ENCODE measurements at regions not wholly inside any gene's neighbourhood (a gene's known extent, or its start where the extent isn't known, plus 50 kb on each side); places are given as distances from the start of the nearest gene placed in this dataset.

- TF ChIP-seq CEBPB (IDR thresholded peaks at IDR 0.05), result no peak; the same call in 1 of the 2 replicates
- TF ChIP-seq RAD21 (IDR thresholded peaks at IDR 0.05; ENCODE audit: low read depth), result no peak
- TF ChIP-seq FOXM1 (IDR thresholded peaks at IDR 0.05; ENCODE audit: borderline replicate concordance, low read depth), result no peak
- no peak for TF ChIP-seq EP300 (IDR thresholded peaks at IDR 0.05; ENCODE audit: borderline replicate concordance)
- no peak for TF ChIP-seq TEAD4 (IDR thresholded peaks at IDR 0.05)
- TF ChIP-seq, protein P1, sequence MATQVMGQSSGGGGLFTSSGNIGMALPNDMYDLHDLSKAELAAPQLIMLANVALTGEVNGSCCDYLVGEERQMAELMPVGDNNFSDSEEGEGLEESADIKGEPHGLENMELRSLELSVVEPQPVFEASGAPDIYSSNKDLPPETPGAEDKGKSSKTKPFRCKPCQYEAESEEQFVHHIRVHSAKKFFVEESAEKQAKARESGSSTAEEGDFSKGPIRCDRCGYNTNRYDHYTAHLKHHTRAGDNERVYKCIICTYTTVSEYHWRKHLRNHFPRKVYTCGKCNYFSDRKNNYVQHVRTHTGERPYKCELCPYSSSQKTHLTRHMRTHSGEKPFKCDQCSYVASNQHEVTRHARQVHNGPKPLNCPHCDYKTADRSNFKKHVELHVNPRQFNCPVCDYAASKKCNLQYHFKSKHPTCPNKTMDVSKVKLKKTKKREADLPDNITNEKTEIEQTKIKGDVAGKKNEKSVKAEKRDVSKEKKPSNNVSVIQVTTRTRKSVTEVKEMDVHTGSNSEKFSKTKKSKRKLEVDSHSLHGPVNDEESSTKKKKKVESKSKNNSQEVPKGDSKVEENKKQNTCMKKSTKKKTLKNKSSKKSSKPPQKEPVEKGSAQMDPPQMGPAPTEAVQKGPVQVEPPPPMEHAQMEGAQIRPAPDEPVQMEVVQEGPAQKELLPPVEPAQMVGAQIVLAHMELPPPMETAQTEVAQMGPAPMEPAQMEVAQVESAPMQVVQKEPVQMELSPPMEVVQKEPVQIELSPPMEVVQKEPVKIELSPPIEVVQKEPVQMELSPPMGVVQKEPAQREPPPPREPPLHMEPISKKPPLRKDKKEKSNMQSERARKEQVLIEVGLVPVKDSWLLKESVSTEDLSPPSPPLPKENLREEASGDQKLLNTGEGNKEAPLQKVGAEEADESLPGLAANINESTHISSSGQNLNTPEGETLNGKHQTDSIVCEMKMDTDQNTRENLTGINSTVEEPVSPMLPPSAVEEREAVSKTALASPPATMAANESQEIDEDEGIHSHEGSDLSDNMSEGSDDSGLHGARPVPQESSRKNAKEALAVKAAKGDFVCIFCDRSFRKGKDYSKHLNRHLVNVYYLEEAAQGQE (IDR thresholded peaks at IDR 0.05; ENCODE audit: low read depth), result no peak
- no peak for TF ChIP-seq ZBTB7A (IDR thresholded peaks at IDR 0.05; ENCODE audit: low read depth)
- TF ChIP-seq, protein P2, sequence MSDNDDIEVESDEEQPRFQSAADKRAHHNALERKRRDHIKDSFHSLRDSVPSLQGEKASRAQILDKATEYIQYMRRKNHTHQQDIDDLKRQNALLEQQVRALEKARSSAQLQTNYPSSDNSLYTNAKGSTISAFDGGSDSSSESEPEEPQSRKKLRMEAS (IDR thresholded peaks at IDR 0.05), result no peak
- TF ChIP-seq TAF1 (IDR thresholded peaks at IDR 0.05; ENCODE audit: low read depth), result no peak
- TF ChIP-seq NFIC (IDR thresholded peaks at IDR 0.05), result no peak
Measured at GRCh38 chr4:33171873-33172525, 2451.8 kb downstream of the PCDH7 start.
